ENCODE measurements at regions not wholly inside any gene's neighbourhood (a gene's known extent, or its start where the extent isn't known, plus 50 kb on each side); places are given as distances from the start of the nearest gene placed in this dataset.

DNA sequence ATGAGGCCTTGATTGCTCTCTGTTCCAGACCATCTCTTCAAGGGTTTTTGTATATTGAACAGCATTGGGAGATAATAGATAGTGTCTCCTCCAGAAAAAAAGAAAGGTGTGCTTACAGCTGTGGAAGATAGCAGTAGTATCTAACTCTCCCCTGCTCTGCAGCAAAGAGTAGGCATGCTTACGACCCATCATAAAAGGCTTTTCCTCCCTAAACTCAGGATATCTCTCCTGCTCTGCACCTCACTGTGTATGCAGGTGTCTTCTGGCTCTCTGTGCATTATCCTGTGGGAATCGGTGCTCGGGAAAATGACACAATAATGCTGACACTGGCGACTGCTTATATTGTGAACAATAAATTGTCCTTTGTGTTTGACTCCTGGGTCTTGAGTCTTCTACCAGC is 216.0 kb downstream of the RAB28 start:
- TF ChIP-seq POLR2AphosphoS5 (IDR thresholded peaks at IDR 0.05; ENCODE audit: borderline replicate concordance, low read depth, low read length) (no peak), EZH2 (IDR thresholded peaks at IDR 0.05) (no peak), FOXP2 (optimal IDR thresholded peaks at IDR 0.05; ENCODE audit: control extremely low read depth, extremely low read length, insufficient read depth) (no peak)
